ENCODE measurements at regions not wholly inside any gene's neighbourhood (a gene's known extent, or its start where the extent isn't known, plus 50 kb on each side); places are given as distances from the start of the nearest gene placed in this dataset.

DNA sequence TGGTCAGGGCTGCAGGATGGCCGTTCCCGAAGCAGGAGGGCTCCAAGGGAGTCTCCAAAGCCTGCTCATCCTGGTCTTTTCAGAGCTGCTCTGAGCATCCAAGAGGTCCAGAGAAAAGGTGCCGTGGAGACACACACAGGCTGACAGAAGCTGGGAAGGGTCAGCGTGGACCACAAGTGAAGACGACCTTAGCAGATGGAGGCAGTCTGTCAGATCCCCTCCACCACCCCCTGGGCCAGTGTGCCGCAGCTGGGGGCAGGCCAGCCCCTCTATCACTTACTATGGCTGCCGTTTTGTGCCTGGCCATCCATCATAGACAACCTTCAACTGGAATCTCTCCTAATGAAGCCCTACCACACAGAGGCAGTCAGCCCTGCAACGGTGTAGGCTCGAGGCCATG is 335.1 kb upstream of the RGMA start:
- H3K27ac ChIP-seq (ENCODE audit: low read depth, low read length): no peak overlapping the region
- H4K5ac ChIP-seq (ENCODE audit: insufficient read length, low read depth, low read length): no peak overlapping the region
- no peak overlapping the region for H2AK5ac ChIP-seq (ENCODE audit: low read depth, low read length)
- H4K91ac ChIP-seq (replicated peaks; ENCODE audit: insufficient read length, low read length): no peak overlapping the region
- 91% methylated on average over 9 of the region's 9 CpGs; no CpG with 5 or more reads in 1 of the 2 experiments for WGBS, 2 experiments (ENCODE audit: extremely low coverage in 1 of 2, insufficient coverage in 1 of 2, insufficient read length in 1 of 2, insufficient replicate concordance in 2 of 2, low coverage in 1 of 2, low lambda C conversion rate in 2 of 2, missing lambda C conversion rate in 1 of 2)
- H2BK5ac ChIP-seq (ENCODE audit: low read depth, low read length): no peak overlapping the region
- H2BK15ac ChIP-seq (ENCODE audit: low read length): no peak overlapping the region
- no peak overlapping the region for H4K8ac ChIP-seq (ENCODE audit: extremely low read depth, insufficient read depth, low read length)
- no peaks in the 10 kb centered on the region for H3K4me1 ChIP-seq (replicated peaks in 1 of 4; ENCODE audit: control insufficient read depth in 3 of 4, insufficient read depth in 4 of 4, low read length in 3 of 4)
- H4K20me1 ChIP-seq (replicated peaks in 1 of 2; ENCODE audit: control insufficient read depth in 1 of 2, insufficient read depth in 2 of 2, low read length in 2 of 2): no peaks in the 10 kb centered on the region
- peaks cover 0 to 2% (median 0%) of the 10 kb centered on the region in 4 experiments; a peak in 1 of 7 replicates for H3K27me3 ChIP-seq (replicated peaks in 1 of 4; ENCODE audit: control insufficient read depth in 3 of 4, extremely low read depth in 1 of 4, insufficient read depth in 3 of 4, low read length in 3 of 4)
- H2AFZ ChIP-seq (ENCODE audit: low read length): no peak overlapping the region
- no peak overlapping the region for H3K4ac ChIP-seq (replicated peaks; ENCODE audit: insufficient read length, low read depth, low read length)
- no peaks in the 10 kb centered on the region; a peak in 1 of 4 replicates for H3K9me3 ChIP-seq (ENCODE audit: insufficient read depth in 2 of 2, low read depth in 1 of 2, low read length in 1 of 2)
- no peaks in the 10 kb centered on the region for H3K79me1 ChIP-seq (ENCODE audit: low read depth, low read length)
- FAIRE-seq (no peak), DNase-seq (ENCODE audit: low read depth in 1 of 2, low spot score in 2 of 2) (no peak)
- no peak overlapping the region for H3K4me2 ChIP-seq (ENCODE audit: insufficient read depth in 1 of 2, low read depth in 2 of 2, low read length in 2 of 2)
- POLR2A ChIA-PET (ENCODE audit: partially characterized antibody): no interaction called here
- TF ChIP-seq KDM5A (IDR thresholded peaks at IDR 0.05; ENCODE audit: low read length) (no peak), NRF1 (IDR thresholded peaks at IDR 0.05; ENCODE audit: low read depth, low read length) (no peak), E2F6 (IDR thresholded peaks at IDR 0.05) (no peak), HDAC2 (IDR thresholded peaks at IDR 0.05; ENCODE audit: borderline replicate concordance in 1 of 2, low read depth in 2 of 2, low read length in 2 of 2) (no peak), SAP30 (IDR thresholded peaks at IDR 0.05; ENCODE audit: insufficient read depth, insufficient replicate concordance, low read length) (no peak), HDAC6 (IDR thresholded peaks at IDR 0.05; ENCODE audit: low read depth, low read length) (no peak), CHD2 (IDR thresholded peaks at IDR 0.05; ENCODE audit: low read length) (no peak), TAF1 (IDR thresholded peaks at IDR 0.05; ENCODE audit: low read depth, low read length) (no peak), SIRT6 (IDR thresholded peaks at IDR 0.05; ENCODE audit: low read length) (no peak), TBP (IDR thresholded peaks at IDR 0.05; ENCODE audit: low read depth, low read length) (no peak), CEBPB (IDR thresholded peaks at IDR 0.05; ENCODE audit: low read depth, low read length) (no peak), BRCA1 (IDR thresholded peaks at IDR 0.05; ENCODE audit: low read depth, low read length) (no peak)
- H3K4me3 ChIP-seq (ENCODE audit: extremely low read depth in 1 of 4, insufficient read depth in 2 of 4, low read depth in 3 of 4, low read length in 4 of 4): no peak overlapping the region
- no peak overlapping the region for H3K14ac ChIP-seq (ENCODE audit: insufficient read length)
- no peaks in the 10 kb centered on the region for H3K79me2 ChIP-seq (ENCODE audit: control insufficient read depth in 1 of 2, insufficient read depth in 2 of 2, low read length in 2 of 2)
- H3K56ac ChIP-seq (replicated peaks; ENCODE audit: insufficient read length, low read depth, low read length): no peak overlapping the region
- H2BK12ac ChIP-seq (ENCODE audit: low read depth, low read length): no peak overlapping the region
- no peak overlapping the region for H3K18ac ChIP-seq (ENCODE audit: extremely low read depth, low read length)
- no peaks in the 10 kb centered on the region for H3K23me2 ChIP-seq (ENCODE audit: low read depth, low read length)
- H2BK120ac ChIP-seq (replicated peaks; ENCODE audit: low read depth, low read length): no peak overlapping the region
- H3K23ac ChIP-seq (ENCODE audit: insufficient read length): no peak overlapping the region
- no peak overlapping the region for H2BK20ac ChIP-seq (ENCODE audit: low read length)
- no peaks in the 10 kb centered on the region for H3K36me3 ChIP-seq (ENCODE audit: control insufficient read depth in 2 of 4, insufficient read depth in 4 of 4, low read length in 3 of 4)
- CTCF ChIA-PET (ENCODE audit: partially characterized antibody): no interaction called here
- no peak overlapping the region for H3K9ac ChIP-seq (replicated peaks in 1 of 4; ENCODE audit: extremely low read depth in 1 of 4, low read depth in 3 of 4, low read length in 3 of 4)

Measured in H1 (cell line).